B cell (primary cell): ENCODE measurements at regions not wholly inside any gene's neighbourhood (a gene's known extent, or its start where the extent isn't known, plus 50 kb on each side); places are given as distances from the start of the nearest gene placed in this dataset.

Source experiments
- ATAC-seq: fragments of 200-7000 bp; cut with Tn5 transposase; one replicate; pipeline ENCODE4 v1.10.0; 2021; ENCODE audit warnings: low read depth, mild to moderate bottlenecking, moderate number of reproducible peaks, moderate library complexity
- CTCF ChIA-PET: fragments of 350-600 bp; sonication (Branson Sonifier 250); formaldehyde crosslinking; loops from one replicate; lab custom pipeline; 2021; ENCODE audit warnings: antibody characterized with exemption, inconsistent platforms; lab: Charles Lee
- POLR2A ChIA-PET: fragments of 350-600 bp; sonication (Branson Sonifier 250); formaldehyde crosslinking; loops from one replicate; lab custom pipeline; 2021; ENCODE audit warnings: antibody characterized with exemption; lab: Charles Lee
- DNase-seq: peaks from one replicate; pipeline ENCODE4 v3.0.0; 2013
- H2AFZ ChIP-seq: 2 replicates; pipeline ENCODE4 v1.6.1; 2012; ENCODE audit warnings: mild to moderate bottlenecking, low read depth, low read length; ENCODE audit not compliant: insufficient read depth, poor library complexity, severe bottlenecking
- H3K27ac ChIP-seq, 2 donors: 1 replicate in 1 of 2; 2 replicates in 1 of 2; pipeline ENCODE4 v1.5.1; 2012 to 2013; ENCODE audit warnings: low read length in 2 of 2, mild to moderate bottlenecking in 2 of 2, moderate library complexity in 1 of 2
- H3K27me3 ChIP-seq, 4 experiments: fragments of 200-600 bp in 1 of 4; sonication (generic) in 1 of 4; replicated peaks in 1 of 4; 1 replicate in 2 of 4; 2 replicates in 2 of 4; pipeline versions ENCODE4 v1.6.1 to v1.7.0; 2013 to 2016; ENCODE audit warnings: low read length in 3 of 4, mild to moderate bottlenecking in 2 of 4, mixed read lengths in 1 of 4, moderate library complexity in 1 of 4; ENCODE audit not compliant: insufficient read depth in 4 of 4, control insufficient read depth in 3 of 4; ENCODE audit errors: control extremely low read depth in 1 of 4
- H3K36me3 ChIP-seq, 2 experiments: replicated peaks in 1 of 2; 1 replicate in 1 of 2; 2 replicates in 1 of 2; pipeline versions ENCODE4 v1.6.1 to v1.7.1; 2013; ENCODE audit warnings: low read length in 1 of 2; ENCODE audit not compliant: insufficient read depth in 2 of 2, control insufficient read depth in 1 of 2; ENCODE audit errors: control extremely low read depth in 1 of 2, extremely low read depth in 1 of 2
- H3K4me1 ChIP-seq, 2 donors: fragments of 200-600 bp in 1 of 2; sonication (generic) in 1 of 2; 1 replicate in 1 of 2; 2 replicates in 1 of 2; pipeline versions ENCODE4 v1.5.1 to v1.6.1; 2013 to 2017; ENCODE audit warnings: low read length in 2 of 2; ENCODE audit not compliant: control insufficient read depth in 2 of 2, insufficient read depth in 2 of 2
- H3K4me2 ChIP-seq: replicated peaks from 2 replicates; pipeline ENCODE3; 2012; ENCODE audit warnings: mild to moderate bottlenecking, low read depth, low read length; ENCODE audit not compliant: poor library complexity, severe bottlenecking
- H3K4me3 ChIP-seq, 5 experiments: fragments of 200-600 bp in 1 of 5; sonication (generic) in 1 of 5; 1 replicate in 3 of 5; 2 replicates in 2 of 5; pipeline versions ENCODE4 v1.5.1 to v1.7.0; 2011 to 2016; ENCODE audit warnings: low read length in 4 of 5, mild to moderate bottlenecking in 4 of 5, low read depth in 2 of 5, control low read depth in 1 of 5, moderate library complexity in 1 of 5; ENCODE audit not compliant: insufficient read depth in 1 of 5; ENCODE audit errors: control extremely low read depth in 1 of 5, extremely low read depth in 1 of 5
- H3K79me2 ChIP-seq: fragments of 200-600 bp; sonication (generic); one replicate; pipeline ENCODE4 v1.6.0; 2016; ENCODE audit warnings: low read length; ENCODE audit not compliant: control insufficient read depth, insufficient read depth
- H3K9ac ChIP-seq: fragments of 200-600 bp; sonication (generic); 2 replicates; pipeline ENCODE4 v1.6.1; 2017; ENCODE audit warnings: mild to moderate bottlenecking, low read length, moderate library complexity
- H3K9me3 ChIP-seq, 3 donors: one replicate each; pipeline versions ENCODE4 v1.6.1 to v1.7.1; 2013; ENCODE audit warnings: low read length in 2 of 3; ENCODE audit not compliant: control insufficient read depth in 2 of 3, insufficient read depth in 1 of 3; ENCODE audit errors: control extremely low read depth in 1 of 3
- H4K20me1 ChIP-seq: 2 replicates; pipeline ENCODE4 v1.6.0; 2012; ENCODE audit warnings: mild to moderate bottlenecking, low read length; ENCODE audit not compliant: insufficient read depth, control insufficient read depth, poor library complexity, severe bottlenecking
- H3K27ac Mint-ChIP-seq: one replicate; pipeline ENCODE4 v1.8.0; 2021; ENCODE audit warnings: mixed read lengths
- H3K27me3 Mint-ChIP-seq: one replicate; pipeline ENCODE4 v1.8.0; 2021; ENCODE audit warnings: mixed read lengths
- H3K4me1 Mint-ChIP-seq: one replicate; pipeline ENCODE4 v1.8.0; 2021; ENCODE audit warnings: mixed read lengths
- H3K4me3 Mint-ChIP-seq: one replicate; pipeline ENCODE4 v1.8.0; 2021; ENCODE audit warnings: mixed read lengths
- H3K9me3 Mint-ChIP-seq: one replicate; pipeline ENCODE4 v1.8.0; 2022; ENCODE audit warnings: mixed read lengths; ENCODE audit not compliant: insufficient read depth
- EZH2 ChIP-seq: IDR thresholded peaks from 2 replicates; pipeline ENCODE4 v1.6.1; 2012; ENCODE audit warnings: borderline replicate concordance, low read depth, mild to moderate bottlenecking, moderate library complexity, low read length; ENCODE audit not compliant: insufficient read depth, poor library complexity, severe bottlenecking
- WGBS: methylation state at CpG from one replicate; pipeline ENCODE4 v1.1.5; 2013; ENCODE audit warnings: missing lambda C conversion rate; ENCODE audit not compliant: insufficient coverage; 5-methylcytosine and 5-hydroxymethylcytosine counted together
- intact Hi-C: fragments of 100-400 bp; cut with micrococcal nuclease; formaldehyde crosslinking; loops from one replicate; pipeline ENCODE4 v1.10.0; 2022
- TF ChIP-seq, protein P1 (sequence below): fragments of 200-600 bp; IDR thresholded peaks from one replicate; pipeline ENCODE4 v1.8.0; 2022; ENCODE audit warnings: antibody characterized with exemption, mild to moderate bottlenecking

DNA sequence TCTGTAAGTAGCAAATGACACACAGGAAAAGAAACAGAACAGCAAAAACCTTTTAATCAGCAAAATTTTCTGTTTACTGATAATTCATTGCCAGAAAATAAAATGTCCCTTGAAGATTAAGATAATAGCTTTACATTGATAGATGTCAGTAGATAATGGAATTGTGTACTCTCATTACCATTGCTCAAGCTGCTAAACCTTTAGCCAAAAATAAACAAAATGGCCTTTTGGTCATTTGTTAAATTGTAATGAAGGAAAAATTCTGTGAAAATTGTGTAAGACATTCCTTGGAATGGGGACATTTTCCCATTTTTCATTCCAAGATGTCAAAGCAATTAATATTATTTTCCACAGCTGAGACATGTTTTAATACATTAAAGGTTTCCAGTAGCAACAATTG is 189.8 kb downstream of the PLOD2 start:
- H3K4me1 ChIP-seq: no peaks in the 10 kb centered on the region
- no peaks in the 10 kb centered on the region for H3K79me2 ChIP-seq
- ATAC-seq (no peak), DNase-seq (no peak)
- H3K27ac ChIP-seq: no peak overlapping the region
- H3K4me2 ChIP-seq: no peak overlapping the region
- H3K4me3 ChIP-seq: no peak overlapping the region
- no peaks in the 10 kb centered on the region for H3K27me3 ChIP-seq
- POLR2A ChIA-PET: no interaction called here
- no peak overlapping the region for H3K27ac Mint-ChIP-seq
- H3K9ac ChIP-seq: no peak overlapping the region
- H3K4me1 Mint-ChIP-seq: no peaks in the 10 kb centered on the region
- H3K4me3 Mint-ChIP-seq: no peak overlapping the region
- intact Hi-C loops: no loop called here
- CTCF ChIA-PET: no interaction called here
- no peaks in the 10 kb centered on the region for H3K27me3 Mint-ChIP-seq
- H3K9me3 ChIP-seq: no peaks in the 10 kb centered on the region
- no peaks in the 10 kb centered on the region for H3K9me3 Mint-ChIP-seq
- no peak overlapping the region for H2AFZ ChIP-seq
- no peaks in the 10 kb centered on the region for H3K36me3 ChIP-seq
- TF ChIP-seq, protein P1, sequence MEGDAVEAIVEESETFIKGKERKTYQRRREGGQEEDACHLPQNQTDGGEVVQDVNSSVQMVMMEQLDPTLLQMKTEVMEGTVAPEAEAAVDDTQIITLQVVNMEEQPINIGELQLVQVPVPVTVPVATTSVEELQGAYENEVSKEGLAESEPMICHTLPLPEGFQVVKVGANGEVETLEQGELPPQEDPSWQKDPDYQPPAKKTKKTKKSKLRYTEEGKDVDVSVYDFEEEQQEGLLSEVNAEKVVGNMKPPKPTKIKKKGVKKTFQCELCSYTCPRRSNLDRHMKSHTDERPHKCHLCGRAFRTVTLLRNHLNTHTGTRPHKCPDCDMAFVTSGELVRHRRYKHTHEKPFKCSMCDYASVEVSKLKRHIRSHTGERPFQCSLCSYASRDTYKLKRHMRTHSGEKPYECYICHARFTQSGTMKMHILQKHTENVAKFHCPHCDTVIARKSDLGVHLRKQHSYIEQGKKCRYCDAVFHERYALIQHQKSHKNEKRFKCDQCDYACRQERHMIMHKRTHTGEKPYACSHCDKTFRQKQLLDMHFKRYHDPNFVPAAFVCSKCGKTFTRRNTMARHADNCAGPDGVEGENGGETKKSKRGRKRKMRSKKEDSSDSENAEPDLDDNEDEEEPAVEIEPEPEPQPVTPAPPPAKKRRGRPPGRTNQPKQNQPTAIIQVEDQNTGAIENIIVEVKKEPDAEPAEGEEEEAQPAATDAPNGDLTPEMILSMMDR: no peak
- TF ChIP-seq EZH2: no peak
- no peaks in the 10 kb centered on the region for H4K20me1 ChIP-seq

DNA sequence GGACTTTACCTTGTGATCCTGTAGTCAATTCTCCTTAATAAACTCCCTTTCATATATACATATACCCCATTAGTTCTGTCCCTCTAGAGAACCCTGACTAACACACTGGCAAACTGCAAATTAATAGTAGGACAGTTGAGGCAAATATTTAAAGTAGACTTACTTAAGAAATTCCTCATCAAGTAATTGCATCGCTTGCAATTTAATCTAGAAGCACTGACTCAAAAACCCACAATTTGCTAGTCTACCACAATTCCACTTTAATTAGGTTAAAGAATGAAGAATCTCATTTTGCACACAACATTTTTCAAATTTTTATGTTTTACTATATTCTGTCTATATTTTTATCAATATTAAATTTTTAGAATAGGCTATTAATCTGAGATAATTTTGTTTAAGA is 188.1 kb downstream of the PLOD2 start:
- Mint-ChIP-seq H3K27me3 (no peaks in the 10 kb centered on the region), H3K4me1 (no peaks in the 10 kb centered on the region), H3K4me3 (no peak overlapping the region), H3K27ac (no peak overlapping the region), H3K9me3 (peaks cover 2% of the 10 kb centered on the region)
- H4K20me1 ChIP-seq: no peaks in the 10 kb centered on the region
- DNase-seq: no peak
- no peak overlapping the region for H3K27ac ChIP-seq
- H3K4me1 ChIP-seq: no peaks in the 10 kb centered on the region
- no peaks in the 10 kb centered on the region for H3K9me3 ChIP-seq
- H3K4me3 ChIP-seq: no peak overlapping the region
- H3K4me2 ChIP-seq: no peak overlapping the region
- intact Hi-C loops: no loop called here
- no peak overlapping the region for H2AFZ ChIP-seq
- no peaks in the 10 kb centered on the region for H3K79me2 ChIP-seq
- TF ChIP-seq EZH2: no peak
- TF ChIP-seq, protein P1: no peak
- WGBS: no CpG with 5 or more reads among the region's 1 CpG
- no peak overlapping the region for H3K9ac ChIP-seq
- CTCF ChIA-PET: no interaction called here
- no peaks in the 10 kb centered on the region for H3K27me3 ChIP-seq
- H3K36me3 ChIP-seq: no peaks in the 10 kb centered on the region
- POLR2A ChIA-PET: no interaction called here
- ATAC-seq: no peak
